A204.1 (cell line): ENCODE measurements at regions not wholly inside any gene's neighbourhood (a gene's known extent, or its start where the extent isn't known, plus 50 kb on each side); places are given as distances from the start of the nearest gene placed in this dataset.

Experiments used
- FAIRE-seq: peaks from 2 replicates; lab custom pipeline; 2012; peaks lifted over from hg19 to GRCh38; lab: Jason Lieb, UNC

DNA sequence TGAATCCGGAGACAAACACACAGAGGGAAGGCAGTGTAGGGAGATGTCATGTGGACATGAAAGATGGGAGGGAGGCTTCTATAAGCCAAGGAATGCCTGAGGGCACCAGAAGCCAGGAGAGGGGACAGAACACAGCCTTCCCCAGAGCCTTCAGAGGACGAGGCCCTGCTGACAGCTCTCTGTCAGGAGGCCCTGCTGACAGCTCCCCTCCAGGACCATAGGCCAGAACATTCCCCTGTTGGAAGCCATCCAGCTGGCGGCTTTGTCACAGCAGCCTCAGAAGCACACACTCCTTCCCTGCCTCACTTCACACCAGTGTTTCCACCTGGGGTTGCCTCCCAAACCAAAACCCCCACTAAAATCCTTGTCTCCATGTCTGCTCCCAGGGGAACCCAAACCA is 171.3 kb upstream of the ID2 start:
- no peak for FAIRE-seq

DNA sequence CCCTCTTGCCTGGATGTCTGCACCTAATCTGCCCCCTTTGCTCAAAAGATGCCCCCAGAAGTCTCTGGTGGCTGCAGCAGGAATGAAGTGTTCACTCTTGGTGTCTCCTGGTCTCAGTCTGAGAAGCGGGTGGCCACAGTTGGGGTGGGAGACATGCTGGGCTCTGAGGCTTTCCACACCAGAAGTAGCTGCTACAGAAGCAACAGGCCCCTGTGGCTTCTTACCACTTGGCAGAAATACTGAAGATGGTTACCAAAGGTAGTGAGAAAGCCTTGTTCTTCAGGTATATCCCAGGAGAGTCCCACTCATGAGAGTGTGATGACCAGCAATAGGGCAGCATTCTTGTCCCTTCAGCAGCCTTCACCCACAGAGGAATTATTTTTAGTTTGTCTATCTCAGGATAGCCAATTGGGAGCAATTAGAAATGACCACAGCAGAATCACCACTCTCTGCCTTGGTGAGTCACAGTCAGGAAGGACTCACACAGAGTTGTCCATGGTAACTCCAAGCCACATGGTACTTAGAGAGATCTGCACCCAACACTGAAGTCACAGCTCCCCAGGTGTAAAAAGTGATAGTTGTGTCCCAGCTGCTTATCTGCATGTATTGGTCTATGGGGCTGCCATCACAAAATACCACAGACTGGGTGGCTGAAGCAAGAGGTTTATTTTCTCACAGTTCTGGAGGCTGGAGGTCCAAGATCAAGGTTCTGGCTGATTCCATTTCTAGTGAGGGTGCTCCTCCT is 169.8 kb upstream of the ID2 start:
- FAIRE-seq: no peak

DNA sequence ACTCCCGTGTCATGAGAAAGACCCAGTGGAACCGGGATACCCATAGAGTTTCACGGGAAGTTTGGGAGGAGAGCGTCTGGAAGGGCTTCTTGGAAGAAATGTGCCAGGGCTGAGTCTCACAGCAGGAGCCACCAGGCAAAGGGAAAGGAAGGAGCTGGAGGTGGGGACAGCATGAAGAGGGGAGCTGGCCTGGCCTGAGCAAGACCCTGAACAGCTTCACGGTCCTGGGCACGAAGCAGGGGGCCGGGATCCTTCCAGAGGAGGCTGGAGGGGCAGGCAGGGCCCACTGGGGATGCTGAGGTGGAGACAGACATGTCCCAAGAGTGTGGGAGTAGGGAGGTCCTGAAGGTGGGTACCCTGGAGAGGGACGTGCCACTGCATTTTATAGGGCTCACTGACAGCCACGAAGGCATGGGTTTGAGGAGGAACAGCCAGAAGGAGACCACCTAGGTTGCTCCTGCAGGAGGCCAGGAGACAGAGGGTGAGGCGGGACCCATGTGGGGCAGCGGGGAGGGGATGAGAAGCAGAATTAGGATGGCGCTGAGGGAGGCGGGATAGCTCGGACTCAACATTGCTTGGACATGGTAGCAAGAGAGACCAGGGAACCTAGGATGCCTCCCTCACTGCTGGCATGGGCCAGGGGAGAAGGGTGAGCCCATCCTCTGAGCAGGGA is 168.1 kb upstream of the ID2 start:
- FAIRE-seq: no peak

DNA sequence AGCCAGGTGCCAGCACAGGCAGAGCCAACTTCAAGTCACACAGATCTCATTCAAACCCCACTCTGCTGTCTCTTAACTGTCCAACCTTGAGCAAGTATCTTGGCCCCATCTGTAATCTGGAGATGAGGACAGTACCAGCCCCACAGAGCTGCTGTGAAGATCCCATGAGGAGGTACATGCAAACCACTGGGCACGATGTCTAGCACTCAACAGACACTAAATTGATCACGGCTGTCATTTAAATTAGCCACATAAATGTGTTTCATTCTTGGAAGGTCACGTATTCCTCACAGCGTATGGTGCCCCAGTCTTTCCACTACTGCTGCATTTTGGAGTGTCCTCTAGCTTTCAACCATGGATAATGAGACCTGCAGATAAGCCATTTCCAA is 167.6 kb upstream of the ID2 start:
- no peak for FAIRE-seq

DNA sequence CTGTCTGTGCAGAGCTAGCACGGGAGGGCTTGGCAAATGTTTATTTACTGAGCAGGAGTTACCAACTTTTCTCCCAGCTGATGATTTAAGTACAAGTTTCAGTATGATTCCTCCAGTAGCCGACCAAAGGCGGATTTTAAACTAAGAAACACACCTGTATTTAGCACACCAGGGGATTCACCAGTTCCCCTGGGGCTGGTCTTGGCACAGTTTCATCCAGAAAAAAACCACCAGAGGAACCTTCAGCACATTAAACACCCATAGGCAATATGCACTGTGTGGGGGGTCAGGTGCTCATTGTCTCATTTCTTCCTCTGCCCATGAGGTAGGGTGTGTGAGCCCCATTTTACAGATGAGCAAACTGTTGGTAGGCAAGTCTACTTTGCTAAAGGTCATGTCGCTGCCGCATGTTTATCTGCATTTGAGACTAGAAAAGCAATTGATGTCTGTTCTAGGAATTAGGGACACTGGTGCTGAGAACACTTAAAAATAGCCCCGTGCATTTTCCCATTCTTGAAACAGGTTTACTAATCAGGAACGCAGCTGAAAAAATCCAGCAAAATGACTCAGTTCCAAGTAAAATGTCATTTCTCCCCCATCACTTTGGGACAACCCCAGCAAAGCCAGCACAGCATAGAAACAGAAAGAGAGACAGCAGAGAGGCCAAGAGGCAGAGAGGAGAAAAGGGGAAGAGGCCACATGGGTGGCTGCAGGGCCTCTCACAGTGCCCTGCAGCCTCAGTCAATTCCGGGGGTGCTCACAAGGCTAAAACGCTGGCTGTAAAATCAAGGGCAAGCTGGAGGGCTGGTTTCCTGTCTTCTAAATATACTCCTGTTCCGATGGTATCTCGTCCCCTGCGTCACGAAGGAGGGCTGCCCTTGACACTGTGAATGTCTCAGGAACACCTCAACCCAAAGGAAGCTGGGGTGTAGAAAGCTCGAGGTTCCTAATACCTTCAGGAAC is 166.8 kb upstream of the ID2 start:
- FAIRE-seq: no peak

DNA sequence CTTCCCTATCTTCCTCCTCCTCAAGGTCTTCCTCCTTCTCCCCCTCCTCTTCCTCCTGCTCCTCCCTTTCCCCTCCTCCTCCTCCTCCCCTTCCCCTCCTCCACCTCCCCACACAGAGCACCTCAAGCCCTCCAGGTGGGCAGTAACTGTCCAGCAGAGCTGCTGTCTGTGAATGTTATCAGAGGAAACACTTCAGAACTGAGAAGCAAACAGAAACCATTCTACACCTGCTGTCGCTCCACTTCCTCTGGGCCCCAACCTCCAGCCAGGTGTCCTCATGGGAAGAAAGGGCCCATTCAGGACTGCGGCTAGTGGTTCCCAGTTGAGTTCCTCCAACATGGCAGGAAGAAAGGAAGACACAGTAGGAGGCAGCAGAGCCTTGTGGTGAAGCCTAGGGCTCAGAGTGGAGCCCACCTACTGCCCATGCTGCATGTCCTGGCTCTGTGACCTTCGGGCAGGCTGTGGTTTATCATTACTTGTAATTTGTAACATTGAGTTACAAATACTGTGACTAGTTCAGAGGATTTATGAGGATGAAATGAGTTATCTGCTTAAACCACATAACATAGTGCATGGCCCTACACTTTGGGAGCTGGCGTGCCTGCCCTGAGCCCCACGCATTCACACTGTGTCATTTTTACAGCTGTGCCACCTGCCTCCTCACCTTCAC is 165.9 kb upstream of the ID2 start:
- FAIRE-seq: no peak

DNA sequence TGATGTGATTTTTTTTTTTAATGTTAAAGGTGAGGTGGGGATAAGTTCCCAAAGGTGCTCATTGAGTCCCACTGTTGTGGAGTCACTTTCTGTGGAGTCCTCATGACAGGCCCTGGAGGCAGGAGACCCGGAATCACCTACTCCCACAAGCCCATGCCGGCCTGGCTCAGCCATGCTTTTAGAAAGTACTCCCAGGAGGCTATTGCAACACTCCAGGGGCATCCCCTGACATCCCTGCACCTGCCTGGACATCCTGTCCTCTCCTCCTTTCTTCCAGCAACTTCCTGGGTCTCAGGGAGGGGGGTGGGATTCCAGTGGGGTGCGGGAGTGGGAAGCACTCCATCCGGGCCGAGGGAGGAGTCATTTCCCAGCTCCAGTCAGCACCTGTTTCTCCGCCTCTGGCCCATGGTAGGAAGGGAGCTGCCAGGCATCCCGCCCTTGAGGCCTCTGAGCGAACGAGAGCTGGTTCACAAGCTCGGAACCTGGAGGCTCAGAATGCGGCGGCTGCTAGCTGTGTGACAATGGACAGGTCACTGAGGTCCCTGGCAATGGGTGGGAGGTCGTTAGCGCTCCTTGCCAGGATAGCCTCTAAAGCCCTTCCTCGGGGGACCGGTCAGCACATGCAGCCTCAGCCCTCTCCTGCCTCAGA is 163.9 kb upstream of the ID2 start:
- no peak for FAIRE-seq

DNA sequence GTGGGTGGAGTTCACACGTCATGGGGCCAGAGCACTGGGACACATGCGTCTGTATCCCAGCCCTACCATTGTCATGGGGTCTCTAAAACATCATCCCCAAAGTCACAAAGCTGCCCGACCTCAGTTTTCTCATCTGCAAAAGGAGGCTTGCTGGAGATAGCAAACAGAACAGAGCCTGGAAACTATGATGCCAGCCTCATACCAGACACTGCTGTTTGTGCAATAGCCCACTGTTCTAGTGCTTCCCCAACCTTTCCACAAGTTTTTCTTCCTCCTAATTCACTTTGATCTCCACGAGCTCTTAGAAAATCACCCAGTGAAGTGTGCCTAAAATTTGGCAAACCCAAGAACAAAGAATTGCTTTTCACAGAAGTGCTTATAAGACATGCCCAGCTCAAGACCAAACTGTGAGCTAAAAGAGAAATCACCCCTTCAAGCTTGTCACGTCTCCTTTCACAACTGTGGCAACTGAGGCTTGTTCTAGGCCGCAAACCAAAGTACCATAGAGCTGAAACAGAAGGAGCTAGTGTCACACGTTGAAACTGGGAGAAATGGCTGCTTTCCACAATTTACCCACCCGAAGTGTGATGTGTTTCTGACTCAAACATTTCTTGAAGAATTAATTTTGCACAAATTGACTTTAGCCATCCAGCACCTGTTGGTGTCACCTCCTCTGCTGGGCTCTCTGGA is 162.7 kb upstream of the ID2 start:
- no peak for FAIRE-seq

DNA sequence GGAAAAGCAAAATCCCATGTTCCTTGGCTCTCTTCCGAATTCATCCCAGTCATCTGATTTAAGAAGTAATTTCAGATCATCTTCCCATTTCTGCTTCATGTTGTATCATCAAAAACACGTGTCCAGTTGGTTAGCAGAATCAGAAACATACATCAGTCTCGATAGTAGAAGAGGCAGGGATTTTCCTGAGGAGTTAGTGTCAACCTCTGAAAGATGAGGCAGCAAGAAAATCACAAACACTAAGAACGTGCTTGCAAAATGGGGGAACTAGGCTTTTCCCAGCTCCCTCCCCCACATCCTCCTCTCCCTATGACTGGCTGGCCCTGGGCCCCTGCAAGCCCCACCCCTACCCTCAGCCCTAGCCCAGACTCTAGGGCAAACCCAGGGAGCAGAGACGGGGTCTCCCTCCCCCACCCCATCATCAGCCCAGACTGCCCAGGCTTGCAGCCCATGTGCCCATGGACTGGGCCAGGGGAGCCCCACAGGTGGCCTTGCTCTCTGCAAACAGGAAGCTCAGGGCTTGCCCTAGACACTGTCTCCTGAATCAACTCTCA is 161.0 kb upstream of the ID2 start:
- no peak for FAIRE-seq

DNA sequence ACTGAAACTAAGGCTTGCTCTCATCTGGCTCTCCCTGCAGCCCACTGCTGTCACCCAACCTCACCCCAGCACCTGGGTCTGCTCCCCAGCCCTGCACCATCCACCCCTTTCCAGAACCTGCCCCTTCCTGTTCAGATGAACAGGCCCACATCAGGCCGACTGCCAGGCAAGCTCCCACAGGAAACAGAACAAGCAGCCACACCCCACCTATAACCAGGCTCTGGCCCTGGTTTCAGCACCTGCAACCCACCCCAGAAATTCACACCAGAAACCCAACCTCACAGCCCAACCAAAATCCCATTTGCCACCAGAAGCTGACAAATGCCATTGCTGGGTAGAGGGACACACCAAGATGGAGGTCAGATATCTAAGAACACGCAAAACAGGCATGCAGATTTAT is 159.2 kb upstream of the ID2 start:
- FAIRE-seq: no peak

DNA sequence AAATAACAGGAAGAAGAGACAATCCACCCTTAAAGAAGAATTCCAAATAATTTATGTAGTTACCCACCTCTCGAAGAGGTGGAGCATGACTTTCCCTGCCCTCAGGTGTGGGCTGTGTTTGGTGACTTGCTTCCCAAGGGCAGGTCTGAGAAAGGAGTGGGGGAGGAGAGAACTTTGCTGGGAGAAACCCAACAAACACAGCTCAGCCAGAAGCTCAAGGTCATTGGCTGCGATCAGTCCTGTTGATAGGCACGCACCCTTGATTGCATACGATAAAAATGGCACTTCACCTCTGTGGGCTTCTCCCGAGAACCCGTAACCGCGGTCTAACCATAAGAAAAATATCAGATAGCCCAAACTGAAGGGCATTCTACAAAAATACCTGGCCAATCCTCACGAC is 157.5 kb upstream of the ID2 start:
- FAIRE-seq: no peak

DNA sequence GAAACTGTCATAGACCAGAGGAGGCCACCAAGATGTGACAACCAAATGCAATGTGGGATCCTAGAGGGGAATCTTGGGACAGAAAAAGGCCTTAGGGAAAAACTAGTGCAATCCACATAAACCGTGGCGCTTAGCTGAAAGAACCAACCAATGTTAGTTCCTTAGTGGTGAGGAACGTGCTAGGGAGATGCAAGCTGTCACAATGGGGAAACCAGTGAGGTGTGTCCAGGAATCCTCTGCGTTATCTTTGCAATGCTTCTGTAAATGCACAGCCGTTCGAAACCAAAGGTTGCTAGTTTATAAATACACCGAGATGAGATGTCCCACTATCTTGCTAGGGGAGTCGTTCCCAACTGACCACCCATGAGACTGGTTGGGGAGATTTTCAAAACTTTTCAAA is 157.0 kb upstream of the ID2 start:
- FAIRE-seq: no peak

DNA sequence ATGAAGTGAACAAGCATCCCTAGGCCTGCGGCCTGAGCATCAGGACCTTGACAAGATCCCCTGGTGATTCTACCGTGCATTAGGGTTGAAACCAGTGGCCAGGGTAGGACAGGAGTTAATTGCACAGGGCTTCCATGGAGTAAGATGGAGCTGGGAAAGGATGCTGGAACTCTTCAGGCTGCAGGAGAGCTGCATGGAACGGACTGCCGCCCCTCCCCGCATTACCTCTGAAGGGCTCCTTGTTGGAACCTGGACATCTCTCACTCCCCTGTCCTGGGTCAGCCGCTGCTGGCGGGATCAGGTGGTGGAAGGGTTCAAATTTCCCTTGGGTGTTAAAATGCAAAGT is 156.6 kb upstream of the ID2 start:
- FAIRE-seq: no peak

DNA sequence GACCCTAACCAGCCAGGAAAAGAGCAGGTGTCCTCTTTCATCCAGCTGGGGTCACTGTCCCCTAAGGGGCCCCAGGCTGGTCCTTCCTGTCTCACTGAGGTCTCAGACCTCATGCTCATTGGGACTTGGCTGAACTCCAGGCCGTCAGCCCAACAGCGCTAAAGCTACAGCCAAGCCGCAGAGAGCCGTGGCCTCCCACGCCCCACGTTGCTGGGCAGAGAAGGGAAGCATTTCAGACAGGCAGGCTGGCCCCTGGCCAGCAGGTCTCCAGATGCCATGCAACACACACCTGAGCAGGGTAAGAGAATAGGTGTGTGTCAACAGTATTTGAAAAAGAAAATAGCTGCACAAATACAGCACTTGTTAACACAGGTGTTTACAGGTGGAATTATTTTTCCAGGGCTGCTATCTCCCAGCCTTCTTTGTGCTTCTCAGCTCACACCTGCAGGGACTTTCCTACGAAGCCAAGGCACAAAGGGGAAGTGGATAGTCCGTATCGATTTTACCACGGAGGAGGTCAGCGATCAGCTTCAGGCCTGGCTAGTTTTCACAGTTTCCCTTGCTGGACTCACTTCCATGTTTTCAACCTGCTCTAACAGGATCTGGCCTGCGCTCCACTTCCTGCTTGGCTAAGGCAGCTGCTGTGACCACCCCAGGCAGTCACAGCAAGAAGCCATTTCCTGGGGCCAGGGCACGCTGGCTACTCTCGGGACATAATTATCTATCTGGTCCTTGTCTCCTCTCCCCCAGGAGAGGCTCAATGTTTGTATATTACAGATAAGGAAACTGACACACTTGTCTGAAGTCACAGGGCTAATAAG is 156.1 kb upstream of the ID2 start:
- FAIRE-seq: no peak

DNA sequence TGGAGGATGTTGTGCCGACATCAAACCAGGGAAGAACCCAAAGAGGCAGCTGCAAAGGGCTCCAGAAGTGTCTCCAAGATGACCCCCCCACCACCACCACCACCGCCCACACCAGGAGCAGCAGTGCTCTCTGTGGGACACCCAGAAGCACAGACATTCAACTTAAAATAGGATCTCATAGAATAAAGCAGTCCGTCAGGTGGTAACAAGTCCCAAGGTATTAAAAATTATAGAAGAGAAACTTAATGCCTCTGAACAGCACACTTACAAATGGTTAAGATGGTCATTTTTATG is 155.5 kb upstream of the ID2 start:
- no peak for FAIRE-seq

DNA sequence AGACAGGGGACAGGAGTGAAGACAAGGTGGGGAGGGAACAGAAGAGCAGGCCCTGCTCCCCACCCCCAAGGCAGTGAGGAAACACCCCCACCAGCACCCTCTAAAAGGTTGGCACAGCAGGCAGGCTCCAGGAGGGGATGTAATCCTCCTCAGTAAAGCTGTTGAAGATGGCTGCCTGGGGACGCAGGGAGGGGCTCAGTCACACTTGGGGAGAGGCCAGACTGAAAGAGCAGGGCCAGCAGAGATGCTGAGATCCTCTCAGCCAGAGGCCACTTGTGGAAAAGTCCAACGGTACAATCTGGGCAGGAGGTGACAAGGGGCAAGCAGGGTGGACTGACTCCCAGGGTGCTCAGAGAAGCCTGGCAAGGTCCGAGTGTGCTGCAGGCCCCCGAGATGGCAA is 154.8 kb upstream of the ID2 start:
- no peak for FAIRE-seq

DNA sequence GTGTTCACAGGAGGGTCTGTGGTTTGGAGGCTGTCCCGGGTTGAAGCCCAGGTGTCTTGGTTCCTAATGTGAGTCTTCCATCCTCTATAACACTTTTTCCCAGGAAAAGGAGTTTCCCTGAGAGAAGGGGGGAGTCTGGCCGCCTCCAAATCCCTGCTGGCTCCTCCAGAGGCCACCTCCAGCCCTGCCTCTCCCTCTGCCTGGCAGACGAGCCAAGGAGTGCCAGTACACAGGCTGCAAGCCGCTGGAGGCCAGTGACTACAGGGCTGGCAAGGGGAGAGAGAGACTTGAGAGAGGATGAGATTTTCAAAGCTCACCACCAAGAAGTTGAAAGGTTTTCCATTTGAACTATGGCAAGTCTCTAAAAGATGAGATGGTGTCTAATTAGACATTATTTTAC is 154.2 kb upstream of the ID2 start:
- FAIRE-seq: no peak

DNA sequence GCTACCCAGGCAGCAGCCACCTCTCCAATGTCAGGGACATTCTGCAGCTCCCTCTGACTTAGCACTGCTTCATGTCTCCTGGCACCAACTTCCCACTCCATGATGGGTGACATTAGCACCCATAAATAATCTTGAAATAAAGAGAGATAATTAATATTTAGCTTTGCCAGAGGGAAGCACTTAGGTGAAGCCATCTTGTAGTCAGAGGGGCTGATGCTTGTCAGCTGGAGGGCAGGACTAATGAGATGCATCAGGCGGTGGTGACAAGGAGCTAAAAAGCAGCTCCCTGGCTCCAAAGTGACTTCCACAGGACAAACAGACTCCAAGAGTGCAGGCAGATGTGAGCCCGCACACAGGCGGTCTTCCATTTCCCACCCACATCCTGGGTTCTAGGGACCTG is 153.0 kb upstream of the ID2 start:
- no peak for FAIRE-seq

DNA sequence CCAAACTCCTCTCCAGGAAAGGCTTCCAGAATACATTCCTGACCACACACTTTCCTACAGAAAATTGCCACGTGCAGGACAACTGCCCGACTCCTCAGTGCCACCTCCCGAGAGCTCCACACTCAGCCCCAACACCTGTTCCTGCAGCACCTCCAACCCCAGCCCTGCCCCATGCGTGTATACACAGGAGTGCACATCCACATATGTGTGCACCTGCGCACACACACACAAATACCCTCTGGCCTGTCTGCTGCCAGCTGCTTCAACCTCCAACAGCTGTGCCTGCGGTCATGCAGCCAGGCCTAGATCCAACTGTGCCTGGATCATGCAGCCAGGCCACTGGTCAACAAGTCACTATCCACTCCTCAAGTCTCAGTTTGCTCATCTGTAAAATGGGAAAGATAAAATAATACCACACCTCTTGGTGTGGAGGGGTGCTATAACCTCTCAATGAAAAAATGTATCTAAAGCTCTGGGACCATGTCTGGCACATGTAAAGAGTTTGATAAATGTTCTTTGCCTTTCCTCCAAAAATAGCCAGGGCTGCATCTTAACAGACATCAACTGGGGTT is 152.1 kb upstream of the ID2 start:
- FAIRE-seq: no peak

DNA sequence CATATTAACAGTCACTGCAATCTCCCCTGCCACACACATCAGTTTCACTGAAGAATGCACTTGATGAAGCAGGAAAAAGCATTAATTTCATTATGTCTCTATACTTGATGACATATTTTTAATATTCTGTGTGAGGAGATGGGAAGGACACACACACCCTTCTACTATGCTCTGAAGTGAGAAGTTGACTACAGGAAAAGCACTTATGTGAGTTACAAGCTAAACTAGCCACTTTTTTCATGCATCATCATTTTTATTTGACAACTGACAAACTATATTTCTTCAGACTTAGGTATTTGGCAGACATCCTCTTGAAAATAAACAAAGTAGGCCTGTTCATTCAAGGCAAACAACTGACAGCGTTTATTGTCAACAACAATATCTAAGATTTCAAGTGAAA is 150.4 kb upstream of the ID2 start:
- FAIRE-seq: no peak
